ENCODE measurements at regions not wholly inside any gene's neighbourhood (a gene's known extent, or its start where the extent isn't known, plus 50 kb on each side); places are given as distances from the start of the nearest gene placed in this dataset.
"Not testable (repeated sequence)": the region's sequence is repeated elsewhere in the genome, so short reads cannot be mapped to it uniquely, and the experiment has no call there.

- no peak overlapping the region for H3K4me3 ChIP-seq
- DNase-seq: no peak
- no peak for ATAC-seq
- no peak for TF ChIP-seq POLR2A (IDR thresholded peaks at IDR 0.05)
- no peak for TF ChIP-seq CTCF (IDR thresholded peaks at IDR 0.05)
- intact Hi-C loops (cut with DNase I): no loop called here
- 27 to 44% (median 34%) methylated on average over 1 of the region's 1 CpG for WGBS, 4 donors
- no peaks in the 10 kb centered on the region for H3K36me3 ChIP-seq
- H3K4me1 ChIP-seq: no peaks in the 10 kb centered on the region
- no peak overlapping the region for H3K27ac ChIP-seq
- H3K27me3 ChIP-seq: no peaks in the 10 kb centered on the region
- peaks cover 0 to 26% (median 4%) of the 10 kb centered on the region in 12 donors for H3K9me3 ChIP-seq
Observed at GRCh38 chr7:86091369-86091768, 552.3 kb upstream of the GRM3 start.

GRCh38 chr7:86089455-86089854, 554.3 kb upstream of the GRM3 start:
- H3K27ac ChIP-seq: no peak overlapping the region
- TF ChIP-seq POLR2A (IDR thresholded peaks at IDR 0.05): no peak
- TF ChIP-seq CTCF (IDR thresholded peaks at IDR 0.05): no peak
- H3K4me3 ChIP-seq: no peak overlapping the region
- no peak for DNase-seq
- H3K36me3 ChIP-seq: no peaks in the 10 kb centered on the region
- H3K4me1 ChIP-seq: no peaks in the 10 kb centered on the region
- no peak for ATAC-seq
- WGBS, 4 donors: 58 to 80% (median 71%) methylated on average over 1 of the region's 1 CpG
- H3K27me3 ChIP-seq: no peaks in the 10 kb centered on the region
- peaks cover 0 to 26% (median 4%) of the 10 kb centered on the region in 12 donors for H3K9me3 ChIP-seq
- intact Hi-C loops (cut with DNase I): no loop called here

- H3K36me3 ChIP-seq; H3K4me3 ChIP-seq; H3K4me1 ChIP-seq; ATAC-seq; H3K9me3 ChIP-seq; H3K27ac ChIP-seq; DNase-seq; H3K27me3 ChIP-seq; intact Hi-C loops (cut with DNase I): not testable (repeated sequence)
- WGBS, 4 donors: 62 to 76% (median 68%) methylated on average over 1 of the region's 1 CpG
Observed at GRCh38 chr7:86064572-86064971, 579.1 kb upstream of the GRM3 start.

GRCh38 chr7:86058649-86059048, 585.1 kb upstream of the GRM3 start:
- 63 to 67% (median 64%) methylated on average over 2 to 3 of the region's 3 CpGs for WGBS, 4 donors

More at GRCh38 chr7:86058649-86059048, 585.1 kb upstream of the GRM3 start:
- Histone ChIP-seq H3K27ac (no peak overlapping the region), H3K36me3 (no peaks in the 10 kb centered on the region), H3K27me3 (no peaks in the 10 kb centered on the region), H3K9me3 (peaks cover 0 to 35% (median 20%) of the 10 kb centered on the region in 12 donors), H3K4me3 (no peak overlapping the region), H3K4me1 (no peaks in the 10 kb centered on the region)
- no peak for ATAC-seq
- no peak for TF ChIP-seq CTCF (IDR thresholded peaks at IDR 0.05)
- TF ChIP-seq POLR2A (IDR thresholded peaks at IDR 0.05): no peak
- peak in 2 of 5 donors; percentile 11 to 24 for DNase-seq
- intact Hi-C loops (cut with DNase I): no loop called here

Data from heart left ventricle (tissue), 16 donors.